ENCODE measurements at regions not wholly inside any gene's neighbourhood (a gene's known extent, or its start where the extent isn't known, plus 50 kb on each side); places are given as distances from the start of the nearest gene placed in this dataset.

- Mint-ChIP-seq H3K4me3 (no peak overlapping the region), H3K27ac (no peak overlapping the region), H3K9me3 (no peaks in the 10 kb centered on the region), H3K27me3 (no peaks in the 10 kb centered on the region), H3K36me3 (ENCODE audit: low read depth) (no peaks in the 10 kb centered on the region), H3K4me1 (no peaks in the 10 kb centered on the region)
- POLR2A ChIA-PET, result no interaction called here
- CTCF ChIA-PET, result no interaction called here
- DNase-seq, result no peak
Measured at GRCh38 chr2:146893500-146894041, 951.3 kb upstream of the ACVR2A start.

DNA sequence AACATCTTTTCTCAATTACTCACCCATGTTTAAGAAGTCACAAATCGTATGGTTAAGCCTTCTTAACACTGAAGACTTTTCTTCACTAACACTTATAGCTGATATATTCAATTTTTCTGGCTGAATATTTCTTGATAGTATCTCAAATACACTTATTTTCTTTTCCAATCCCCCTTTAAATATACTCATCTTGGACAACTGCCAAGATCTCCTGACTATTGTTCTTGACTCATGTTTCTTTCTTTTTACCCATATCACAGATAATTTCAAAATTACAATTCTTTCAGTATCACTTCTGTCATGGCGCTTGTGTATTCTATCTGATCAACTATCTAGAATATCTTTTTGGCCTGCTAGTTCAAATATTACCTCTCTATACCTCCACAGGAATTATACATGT, 954.3 kb upstream of the ACVR2A start:
- H3K4me1 Mint-ChIP-seq, result no peaks in the 10 kb centered on the region
- no peak for DNase-seq
- H3K36me3 Mint-ChIP-seq (ENCODE audit: low read depth), result no peaks in the 10 kb centered on the region
- H3K27me3 Mint-ChIP-seq, result no peaks in the 10 kb centered on the region
- H3K27ac Mint-ChIP-seq, result no peak overlapping the region
- no peak overlapping the region for H3K4me3 Mint-ChIP-seq
- POLR2A ChIA-PET, result no interaction called here
- CTCF ChIA-PET, result no interaction called here
- H3K9me3 Mint-ChIP-seq, result no peaks in the 10 kb centered on the region

GRCh38 chr2:146879882-146880281, 964.9 kb upstream of the ACVR2A start:
- H3K4me3 Mint-ChIP-seq, result no peak overlapping the region
- H3K9me3 Mint-ChIP-seq, result peaks cover 4% of the 10 kb centered on the region
- no peaks in the 10 kb centered on the region for H3K4me1 Mint-ChIP-seq
- H3K36me3 Mint-ChIP-seq (ENCODE audit: low read depth), result no peaks in the 10 kb centered on the region
- no peak overlapping the region for H3K27ac Mint-ChIP-seq
- H3K27me3 Mint-ChIP-seq, result no peaks in the 10 kb centered on the region
- DNase-seq, result no peak
- CTCF ChIA-PET, result no interaction called here
- POLR2A ChIA-PET, result no interaction called here

- ChIA-PET POLR2A (no interaction called here), CTCF (no interaction called here)
- no peaks in the 10 kb centered on the region for H3K36me3 Mint-ChIP-seq (ENCODE audit: low read depth)
Measured at GRCh38 chr2:146874260-146874658, 970.6 kb upstream of the ACVR2A start.

GRCh38 chr2:146873646-146874259, 971.1 kb upstream of the ACVR2A start:
- CTCF ChIA-PET, result no interaction called here
- POLR2A ChIA-PET, result no interaction called here
- no peaks in the 10 kb centered on the region for H3K4me1 Mint-ChIP-seq
- H3K27me3 Mint-ChIP-seq, result no peaks in the 10 kb centered on the region
- H3K9me3 Mint-ChIP-seq, result no peaks in the 10 kb centered on the region
- H3K4me3 Mint-ChIP-seq, result no peak overlapping the region
- H3K27ac Mint-ChIP-seq, result no peak overlapping the region
- DNase-seq, result no peak
- no peaks in the 10 kb centered on the region for H3K36me3 Mint-ChIP-seq (ENCODE audit: low read depth)

More at GRCh38 chr2:146874260-146874658, 970.6 kb upstream of the ACVR2A start:
- no peak for DNase-seq
- H3K9me3 Mint-ChIP-seq, result no peaks in the 10 kb centered on the region
- H3K4me1 Mint-ChIP-seq, result no peaks in the 10 kb centered on the region
- no peak overlapping the region for H3K27ac Mint-ChIP-seq
- H3K27me3 Mint-ChIP-seq, result no peaks in the 10 kb centered on the region
- no peak overlapping the region for H3K4me3 Mint-ChIP-seq

DNA sequence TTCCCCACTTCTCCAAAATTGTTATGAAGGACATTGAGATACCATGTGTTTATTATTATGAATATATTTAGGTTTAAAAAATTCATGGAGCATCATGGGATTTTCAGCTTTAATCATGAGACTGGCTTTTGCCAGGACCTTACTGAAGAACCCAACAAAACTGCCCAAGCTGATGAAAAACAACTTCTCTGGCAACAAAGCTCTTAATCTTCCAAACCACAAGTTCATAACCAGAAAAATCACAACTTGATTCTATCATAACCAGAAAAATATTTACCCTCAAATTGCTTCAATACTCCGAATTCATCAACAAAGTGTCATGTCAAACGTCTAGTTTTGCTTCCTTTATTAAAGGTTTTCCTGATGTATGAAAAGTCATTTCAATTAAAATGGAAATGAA, 971.8 kb upstream of the ACVR2A start:
- H3K27me3 Mint-ChIP-seq, result no peaks in the 10 kb centered on the region
- CTCF ChIA-PET, result no interaction called here
- H3K4me3 Mint-ChIP-seq, result no peak overlapping the region
- no peaks in the 10 kb centered on the region for H3K4me1 Mint-ChIP-seq
- H3K36me3 Mint-ChIP-seq (ENCODE audit: low read depth), result no peaks in the 10 kb centered on the region
- POLR2A ChIA-PET, result no interaction called here
- no peak for DNase-seq
- H3K9me3 Mint-ChIP-seq, result no peaks in the 10 kb centered on the region
- no peak overlapping the region for H3K27ac Mint-ChIP-seq

GRCh38 chr2:146870691-146871090, 974.1 kb upstream of the ACVR2A start:
- Mint-ChIP-seq H3K27ac (no peak overlapping the region), H3K27me3 (no peaks in the 10 kb centered on the region), H3K4me1 (no peaks in the 10 kb centered on the region), H3K4me3 (no peak overlapping the region), H3K36me3 (ENCODE audit: low read depth) (no peaks in the 10 kb centered on the region), H3K9me3 (no peaks in the 10 kb centered on the region)
- POLR2A ChIA-PET, result no interaction called here
- no peak for DNase-seq
- CTCF ChIA-PET, result interaction anchor here (0.6 kb wide), 1 partner anchor 1614 kb away, joined by 4 read pairs; no protein-coding TSS in a partner anchor

DNA sequence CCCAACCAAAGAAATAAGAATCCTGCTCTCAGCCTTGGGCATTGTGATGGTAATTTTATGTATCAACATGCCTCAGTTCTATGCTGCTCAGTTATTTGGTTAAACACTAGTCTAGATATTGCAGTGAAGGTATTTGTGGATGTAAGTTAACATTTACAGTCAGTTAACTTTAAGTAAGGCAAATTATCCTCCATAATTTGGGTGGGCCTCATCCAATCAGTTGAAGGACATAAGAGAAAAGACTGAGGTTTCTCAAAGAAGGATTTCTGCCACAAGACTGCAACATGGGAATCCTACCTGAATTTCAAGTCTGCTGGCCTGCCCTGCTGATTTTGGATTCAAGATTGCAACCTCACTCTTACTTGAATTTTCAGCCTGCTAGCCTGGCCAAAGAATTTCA, 975.5 kb upstream of the ACVR2A start:
- Mint-ChIP-seq H3K27me3 (no peaks in the 10 kb centered on the region), H3K36me3 (ENCODE audit: low read depth) (no peaks in the 10 kb centered on the region), H3K4me3 (no peak overlapping the region), H3K9me3 (no peaks in the 10 kb centered on the region), H3K4me1 (no peaks in the 10 kb centered on the region), H3K27ac (no peak overlapping the region)
- CTCF ChIA-PET, result no interaction called here
- DNase-seq, result no peak
- POLR2A ChIA-PET, result no interaction called here

DNA sequence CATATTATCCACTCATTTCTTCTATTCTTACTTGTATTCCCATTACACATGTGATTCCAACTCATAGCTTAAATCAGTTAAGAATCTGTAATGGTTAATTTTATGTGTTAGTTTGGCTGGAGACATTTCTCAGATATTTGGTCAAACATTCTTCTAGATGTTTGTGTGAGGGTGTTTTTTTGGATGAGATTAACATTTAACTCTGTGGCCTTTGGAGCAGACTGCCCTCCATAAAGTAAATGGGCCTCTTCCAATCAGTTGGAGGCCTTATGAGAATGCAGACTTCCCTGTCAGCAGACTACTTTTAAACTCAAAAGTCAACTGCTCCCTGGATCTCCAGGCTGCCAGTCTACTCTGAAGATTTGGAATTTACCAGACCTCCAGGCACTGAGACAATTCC, 976.8 kb upstream of the ACVR2A start:
- no peak for DNase-seq
- CTCF ChIA-PET, result no interaction called here
- Mint-ChIP-seq H3K27ac (no peak overlapping the region), H3K9me3 (no peaks in the 10 kb centered on the region), H3K27me3 (no peaks in the 10 kb centered on the region), H3K36me3 (ENCODE audit: low read depth) (no peaks in the 10 kb centered on the region), H3K4me3 (no peak overlapping the region), H3K4me1 (no peaks in the 10 kb centered on the region)
- POLR2A ChIA-PET, result no interaction called here

GRCh38 chr2:146867477-146867986, 977.3 kb upstream of the ACVR2A start:
- Mint-ChIP-seq H3K4me1 (no peaks in the 10 kb centered on the region), H3K4me3 (no peak overlapping the region), H3K9me3 (no peaks in the 10 kb centered on the region), H3K36me3 (ENCODE audit: low read depth) (no peaks in the 10 kb centered on the region), H3K27ac (no peak overlapping the region), H3K27me3 (no peaks in the 10 kb centered on the region)
- CTCF ChIA-PET, result no interaction called here
- DNase-seq, result no peak
- POLR2A ChIA-PET, result no interaction called here

DNA sequence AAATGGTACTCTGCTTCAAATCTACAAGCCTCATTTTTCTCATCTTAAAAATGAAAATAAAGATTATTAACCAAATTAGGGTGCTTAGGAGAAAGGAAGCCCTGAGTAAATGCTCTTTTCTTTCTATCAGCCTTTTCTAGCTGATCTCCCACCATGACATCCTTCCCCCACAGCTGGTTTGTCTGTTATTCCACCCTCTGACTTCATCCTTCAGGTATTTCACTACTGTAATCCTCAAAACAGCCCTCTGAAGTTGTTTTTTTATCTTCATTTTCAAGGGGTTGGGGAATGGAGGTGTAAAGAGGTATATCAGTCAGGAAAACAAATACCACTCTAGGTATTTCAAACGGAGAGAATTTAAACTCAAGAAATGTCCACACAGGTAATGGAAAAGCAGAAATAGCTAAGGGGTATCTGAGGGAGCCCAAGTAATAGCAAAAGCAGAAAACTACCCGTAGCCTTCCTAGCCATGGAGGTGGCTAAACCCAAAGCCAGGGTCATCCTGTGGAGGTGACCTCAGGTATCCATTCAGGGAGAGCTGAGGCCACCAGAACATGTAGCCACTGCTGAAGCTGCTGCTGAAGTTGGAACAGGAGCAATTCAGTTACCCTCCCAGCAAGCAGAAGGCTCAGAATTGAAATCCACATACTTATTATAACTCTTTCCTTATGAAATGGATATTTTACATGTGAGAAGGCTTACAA, 990.9 kb upstream of the ACVR2A start:
- Mint-ChIP-seq H3K4me3 (no peak overlapping the region), H3K27ac (no peak overlapping the region), H3K9me3 (no peaks in the 10 kb centered on the region), H3K36me3 (ENCODE audit: low read depth) (no peaks in the 10 kb centered on the region), H3K27me3 (peaks cover 2% of the 10 kb centered on the region), H3K4me1 (no peaks in the 10 kb centered on the region)
- POLR2A ChIA-PET, result no interaction called here
- CTCF ChIA-PET, result no interaction called here
- DNase-seq, result no peak

- CTCF ChIA-PET, result no interaction called here
- Mint-ChIP-seq H3K4me3 (no peak overlapping the region), H3K9me3 (no peaks in the 10 kb centered on the region), H3K27ac (no peak overlapping the region), H3K4me1 (no peaks in the 10 kb centered on the region), H3K27me3 (peaks cover 2% of the 10 kb centered on the region), H3K36me3 (ENCODE audit: low read depth) (no peaks in the 10 kb centered on the region)
- POLR2A ChIA-PET, result no interaction called here
- DNase-seq, result no peak
Measured at GRCh38 chr2:146852661-146853060, 992.2 kb upstream of the ACVR2A start.

GRCh38 chr2:146850746-146851145, 994.1 kb upstream of the ACVR2A start:
- H3K4me1 Mint-ChIP-seq, result no peaks in the 10 kb centered on the region
- no peak overlapping the region for H3K4me3 Mint-ChIP-seq
- CTCF ChIA-PET, result no interaction called here
- H3K36me3 Mint-ChIP-seq (ENCODE audit: low read depth), result no peaks in the 10 kb centered on the region
- H3K9me3 Mint-ChIP-seq, result no peaks in the 10 kb centered on the region
- POLR2A ChIA-PET, result no interaction called here
- no peaks in the 10 kb centered on the region for H3K27me3 Mint-ChIP-seq
- no peak for DNase-seq
- no peak overlapping the region for H3K27ac Mint-ChIP-seq

- POLR2A ChIA-PET, result no interaction called here
- no peak overlapping the region for H3K4me3 Mint-ChIP-seq
- no peak overlapping the region for H3K27ac Mint-ChIP-seq
- no peaks in the 10 kb centered on the region for H3K27me3 Mint-ChIP-seq
- H3K9me3 Mint-ChIP-seq, result no peaks in the 10 kb centered on the region
- no peak for DNase-seq
- no peaks in the 10 kb centered on the region for H3K4me1 Mint-ChIP-seq
- H3K36me3 Mint-ChIP-seq (ENCODE audit: low read depth), result no peaks in the 10 kb centered on the region
- CTCF ChIA-PET, result no interaction called here
Measured at GRCh38 chr2:146847846-146848245, 997.0 kb upstream of the ACVR2A start.
